ENCODE measurements at regions not wholly inside any gene's neighbourhood (a gene's known extent, or its start where the extent isn't known, plus 50 kb on each side); places are given as distances from the start of the nearest gene placed in this dataset.

DNA sequence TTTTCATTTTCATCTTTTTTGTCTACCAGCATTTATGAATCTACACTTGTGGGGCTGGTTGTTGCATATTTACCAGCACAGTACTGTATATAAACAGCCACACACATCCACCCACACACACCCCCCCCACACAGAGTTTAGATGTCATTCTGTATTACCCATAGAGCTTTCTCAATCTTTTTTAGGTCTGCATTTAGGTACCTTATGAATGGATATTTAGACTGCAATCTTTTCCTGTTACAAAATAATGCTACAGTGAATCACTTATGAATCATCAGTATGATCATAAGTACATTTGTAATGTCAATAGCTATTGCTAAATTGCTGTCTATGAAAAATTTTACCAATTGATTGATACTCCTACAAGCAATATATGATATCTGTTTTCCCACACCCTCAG, 67.3 kb upstream of the STK38L start:
- TF ChIP-seq CTCF (IDR thresholded peaks at IDR 0.05 in 2 of 3, conservative IDR thresholded peaks at IDR 0.05 in 1 of 3; ENCODE audit: control insufficient read depth in 2 of 3, extremely low read depth in 1 of 3, insufficient read depth in 1 of 3, low read depth in 3 of 3, low read length in 3 of 3) (no peak), ZBTB11 (CRISPR knock-in tag; IDR thresholded peaks at IDR 0.05) (no peak), BRCA1 (IDR thresholded peaks at IDR 0.05; ENCODE audit: low read depth, low read length) (no peak), SUZ12 (IDR thresholded peaks at IDR 0.05; ENCODE audit: unreplicated experiment) (no peak), REST (IDR thresholded peaks at IDR 0.05; ENCODE audit: low read depth, low read length) (no peak), FOS (IDR thresholded peaks at IDR 0.05; ENCODE audit: borderline replicate concordance, extremely low read depth, insufficient read length) (no peak), POLR2A (IDR thresholded peaks at IDR 0.05; ENCODE audit: low read depth, low read length) (no peak)

Data from GM12878 (cell line).